ENCODE measurements at regions not wholly inside any gene's neighbourhood (a gene's known extent, or its start where the extent isn't known, plus 50 kb on each side); places are given as distances from the start of the nearest gene placed in this dataset.

DNA sequence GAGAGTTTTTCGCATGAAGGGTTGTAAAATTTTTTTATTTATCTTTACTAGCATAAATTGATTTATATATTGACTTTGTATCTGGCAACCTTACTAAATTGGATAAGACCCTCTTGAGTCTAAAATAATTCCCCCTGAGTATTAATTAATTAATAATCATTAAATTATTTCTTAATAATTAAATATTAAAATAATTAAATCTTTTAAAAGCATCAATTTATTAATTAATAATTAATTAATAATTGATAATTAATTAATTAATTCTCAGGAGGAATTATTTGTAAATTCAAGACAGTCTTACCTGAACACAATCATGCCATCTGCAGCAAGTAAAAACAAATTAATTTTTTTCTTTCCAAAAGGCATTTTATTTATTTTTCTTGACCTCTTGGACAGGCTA lies 370.4 kb upstream of the PTPRD start:
- no peak for DNase-seq (ENCODE audit: low read depth, low spot score)

DNA sequence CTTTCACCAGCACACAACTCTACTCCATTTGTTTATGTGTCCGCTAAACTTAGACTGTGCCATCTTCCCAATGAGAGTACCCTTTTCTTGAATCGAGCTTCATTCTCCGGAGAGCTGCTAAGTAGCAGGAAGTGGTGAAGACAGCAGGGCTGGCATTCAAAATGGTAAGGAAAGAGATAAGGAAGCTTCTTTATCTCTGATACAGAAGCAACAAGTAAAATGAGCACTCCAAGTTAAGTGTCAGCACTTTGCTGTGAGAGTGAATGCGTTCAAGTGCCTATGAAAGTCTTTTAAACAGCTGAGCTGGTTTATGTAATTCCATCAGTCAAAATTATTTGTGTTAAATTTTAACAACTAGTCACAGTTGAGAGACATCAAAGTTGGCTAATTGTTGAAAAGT lies 386.8 kb upstream of the PTPRD start:
- DNase-seq (ENCODE audit: low read depth, low spot score) = no peak

DNA sequence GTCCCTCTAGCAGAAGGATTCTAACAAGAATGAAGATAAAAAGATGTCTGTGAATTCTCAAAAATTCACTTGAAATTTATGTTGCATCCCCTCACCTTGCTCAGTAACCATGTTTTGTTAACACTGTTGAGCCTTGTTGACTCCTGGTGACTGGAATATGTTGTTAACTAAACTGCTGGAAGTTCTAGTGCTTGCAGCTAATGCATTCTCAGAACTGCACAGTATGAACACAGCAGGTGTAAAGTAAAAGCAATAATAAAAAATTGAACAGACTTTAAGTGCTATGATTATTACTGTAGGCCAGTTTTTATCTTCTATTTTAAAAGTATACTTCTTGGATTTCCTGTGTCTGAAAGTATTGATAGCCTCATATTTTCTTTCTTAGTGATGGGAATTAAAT lies 388.7 kb upstream of the PTPRD start:
- DNase-seq (ENCODE audit: low read depth, low spot score) = no peak

DNA sequence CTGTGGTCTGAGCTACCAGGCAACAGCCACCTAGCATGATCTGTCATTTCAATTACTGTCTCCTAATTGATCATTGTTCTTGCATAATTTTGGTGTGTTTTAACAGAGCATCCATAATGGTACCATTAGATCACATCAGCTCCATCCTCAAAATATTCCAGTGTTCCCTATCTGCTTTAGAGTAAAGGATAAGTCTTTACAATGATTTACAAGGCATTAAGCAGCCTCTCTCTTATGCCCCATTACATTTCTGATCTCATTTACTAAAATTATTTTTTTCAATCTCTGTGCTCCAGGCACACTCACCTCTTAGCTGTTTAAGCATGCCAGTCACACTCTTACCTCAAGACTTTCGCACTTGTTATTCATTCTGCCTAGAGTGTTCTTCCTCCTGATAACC lies 389.9 kb upstream of the PTPRD start:
- DNase-seq (ENCODE audit: low read depth, low spot score) = no peak

DNA sequence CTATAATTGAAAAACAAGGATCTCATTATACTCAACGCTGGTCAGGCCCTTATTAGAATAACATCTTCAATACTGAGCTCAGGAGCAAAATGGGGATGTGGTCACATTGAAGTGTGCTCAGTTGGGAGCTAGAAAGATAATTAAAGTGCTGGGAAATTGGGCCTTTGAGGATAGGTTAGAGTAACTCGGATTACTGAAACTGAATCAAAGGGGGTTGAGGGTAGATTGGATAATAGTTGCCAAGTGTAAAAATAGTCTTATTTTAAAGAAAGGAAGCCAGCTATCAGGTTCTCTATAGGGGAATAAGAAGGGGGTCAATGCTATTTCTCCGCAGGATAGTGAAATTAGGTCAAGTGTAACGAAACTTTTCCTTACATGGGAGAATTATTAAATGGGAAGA lies 391.0 kb upstream of the PTPRD start:
- DNase-seq (ENCODE audit: low read depth, low spot score) = no peak

DNA sequence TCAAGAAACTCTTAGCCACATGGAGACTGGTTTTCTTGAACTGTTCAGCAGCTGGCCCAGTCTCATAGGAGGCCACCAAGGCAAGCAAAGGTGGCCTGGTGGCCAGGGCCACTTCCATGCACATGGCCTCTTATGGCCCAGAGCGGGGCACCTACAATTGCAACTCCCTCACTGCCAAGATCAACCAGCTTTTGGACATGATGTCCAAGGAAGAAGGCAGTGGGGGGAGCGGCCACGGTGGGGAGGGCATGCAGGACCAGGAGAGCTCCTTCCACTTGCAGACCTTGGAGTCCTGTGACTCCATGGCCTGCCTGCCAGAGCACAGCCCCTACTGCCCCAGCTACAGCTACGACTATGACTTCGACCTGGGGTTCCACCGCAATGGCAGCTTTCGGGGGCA lies 398.9 kb upstream of the PTPRD start:
- DNase-seq (ENCODE audit: low read depth, low spot score) = no peak

DNA sequence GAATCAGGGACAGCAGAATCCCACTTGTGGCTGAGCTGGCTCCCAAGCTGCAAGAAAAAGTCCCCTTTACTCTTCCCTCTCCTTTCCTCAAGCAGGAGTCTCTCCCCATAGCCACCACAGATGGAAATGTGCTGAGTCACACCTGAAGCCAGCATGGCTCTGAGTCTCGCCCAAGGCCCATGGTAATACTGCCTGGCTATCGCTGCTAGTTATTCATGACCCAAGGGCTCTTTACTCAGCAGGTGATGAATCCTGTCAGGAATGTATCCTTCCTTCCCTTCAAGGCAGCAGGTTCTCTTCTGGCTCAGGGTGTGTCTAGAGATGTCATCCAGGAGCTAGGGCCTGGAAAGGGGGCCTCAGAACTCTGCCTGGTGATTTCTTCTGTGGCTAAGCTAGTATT lies 403.3 kb upstream of the PTPRD start:
- no peak for DNase-seq (ENCODE audit: low read depth, low spot score)

DNA sequence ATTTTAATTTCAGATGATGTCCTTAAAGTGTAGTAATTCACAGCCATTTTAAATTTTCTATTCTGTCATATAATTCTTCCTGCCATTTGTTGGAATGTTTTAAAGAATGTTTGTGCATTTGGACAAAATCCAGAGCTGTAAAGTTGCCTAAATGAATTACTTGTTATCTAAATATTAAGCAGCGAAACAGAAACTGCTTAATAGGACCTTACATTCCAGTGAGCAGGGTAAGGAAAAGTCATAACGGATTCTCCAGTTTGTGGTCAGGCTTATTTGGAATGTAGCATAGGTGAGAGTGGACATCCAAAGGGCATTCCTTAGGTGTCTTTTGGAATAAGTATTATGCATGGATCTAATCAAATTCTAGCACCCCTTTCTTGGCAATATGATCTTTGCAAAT lies 410.4 kb upstream of the PTPRD start:
- DNase-seq (ENCODE audit: low read depth, low spot score) = no peak

DNA sequence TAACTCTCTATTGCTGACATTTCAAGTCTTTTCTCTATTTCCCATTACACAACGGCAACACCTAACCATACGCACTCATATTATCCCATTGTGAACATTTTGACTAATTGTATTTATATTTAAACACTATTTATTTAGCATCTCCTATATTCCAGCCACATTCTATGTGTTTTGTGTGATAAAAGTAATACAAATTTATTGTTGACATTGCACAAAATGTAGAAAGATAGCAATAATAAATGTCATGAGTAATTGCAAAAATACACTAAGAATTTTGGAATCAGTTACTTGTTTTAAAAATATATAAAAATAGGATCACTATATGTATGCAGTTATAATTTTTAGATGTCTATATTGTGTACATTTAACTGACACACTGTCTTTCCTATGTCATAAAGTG lies 413.0 kb upstream of the PTPRD start:
- no peak for DNase-seq (ENCODE audit: low read depth, low spot score)

DNA sequence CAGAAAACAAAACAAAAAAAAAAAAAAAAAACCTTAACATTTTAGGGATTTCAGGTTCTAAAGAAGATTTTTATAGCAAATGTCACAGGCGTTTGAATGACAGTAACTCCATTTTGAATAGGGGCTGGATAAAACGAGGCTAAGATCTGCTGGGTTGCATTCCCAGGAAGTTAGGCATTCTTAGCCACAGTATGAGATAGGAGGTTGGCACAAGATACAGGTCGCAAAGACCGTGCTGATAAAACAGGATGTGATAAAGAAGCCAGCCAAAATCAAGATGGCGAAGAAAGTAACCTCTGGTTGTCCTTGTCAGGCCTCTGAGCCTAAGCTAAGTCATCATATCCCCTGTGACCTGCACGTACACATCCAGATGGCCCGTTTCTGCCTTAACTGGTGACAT lies 425.6 kb upstream of the PTPRD start:
- no peak for DNase-seq (ENCODE audit: low read depth, low spot score)

DNA sequence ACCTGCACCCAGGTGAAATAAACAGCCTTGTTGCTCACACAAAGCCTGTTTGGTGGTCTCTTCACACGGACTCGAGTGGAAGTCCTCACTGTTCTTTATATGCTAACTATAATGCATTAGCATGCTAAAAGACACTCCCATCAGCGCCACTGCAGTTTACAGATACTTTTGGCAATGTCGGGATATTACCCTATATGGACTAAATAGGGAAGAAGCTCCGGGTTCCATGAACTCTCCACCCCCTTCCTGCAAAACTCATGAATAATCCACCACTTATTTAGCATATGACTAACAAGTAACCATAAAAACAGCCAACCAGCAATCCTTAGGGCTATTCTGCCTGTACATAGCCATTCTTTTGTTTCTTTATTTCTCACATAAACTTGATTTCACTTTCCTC lies 426.2 kb upstream of the PTPRD start:
- DNase-seq (ENCODE audit: low read depth, low spot score) = no peak

DNA sequence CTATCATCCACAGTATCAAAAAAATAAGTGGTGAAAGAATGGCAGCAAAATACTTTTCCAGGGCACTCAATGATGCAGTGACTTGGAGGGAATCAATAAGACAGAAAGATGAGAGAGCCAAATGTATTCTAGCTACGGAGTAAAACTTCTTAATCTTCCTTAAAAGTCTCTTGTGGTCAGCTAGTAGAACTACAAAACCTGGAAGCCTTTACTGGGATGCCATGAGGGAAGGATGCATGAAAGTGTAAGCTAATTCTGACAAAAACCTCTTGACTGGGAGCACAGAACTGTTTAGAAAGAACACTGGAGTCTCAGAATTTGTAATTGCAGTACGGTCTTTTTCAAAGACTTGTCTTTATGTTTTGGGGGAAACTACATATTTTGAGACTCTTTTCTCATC lies 432.8 kb upstream of the PTPRD start:
- DNase-seq (ENCODE audit: low read depth, low spot score) = no peak

DNA sequence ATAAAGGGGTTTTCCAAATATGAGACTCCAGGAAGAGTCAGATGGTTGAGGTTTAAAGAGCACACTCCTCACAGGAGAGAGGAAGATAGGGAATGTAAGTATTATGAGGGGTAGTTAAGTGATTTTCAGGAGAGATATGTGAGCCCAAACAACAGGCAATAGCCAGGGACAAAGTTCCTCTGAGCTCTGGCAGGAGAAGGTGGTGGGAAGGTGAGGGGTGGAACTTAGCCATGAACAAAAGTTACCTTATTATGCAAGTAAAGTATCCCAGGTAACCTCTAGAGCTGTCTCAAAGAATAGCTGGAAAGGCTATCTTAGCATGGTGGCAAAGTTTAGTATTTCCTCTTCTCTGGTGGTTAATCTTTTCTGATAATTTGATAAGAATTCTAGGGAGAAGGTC lies 450.5 kb upstream of the PTPRD start:
- no peak for DNase-seq (ENCODE audit: low read depth, low spot score)

DNA sequence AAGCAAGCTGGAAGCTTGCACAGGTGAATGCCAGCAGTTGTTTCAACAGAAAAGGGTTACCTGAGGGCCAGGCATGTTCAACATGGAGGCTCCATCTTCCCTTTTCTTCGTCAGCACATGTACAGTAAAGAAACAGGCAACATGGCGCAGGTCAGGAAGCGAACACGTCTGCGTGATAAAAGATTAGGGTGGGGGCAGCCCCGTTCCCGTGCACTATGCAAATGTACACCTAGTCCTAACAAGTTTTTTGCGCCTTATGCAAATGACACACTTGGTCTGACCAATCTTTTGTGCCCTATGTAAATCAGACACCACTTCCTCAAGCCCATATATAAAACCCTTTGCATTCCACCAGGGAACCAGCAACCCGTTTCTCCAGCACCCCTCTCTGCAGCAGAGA lies 452.1 kb upstream of the PTPRD start:
- DNase-seq (ENCODE audit: low read depth, low spot score) = no peak

DNA sequence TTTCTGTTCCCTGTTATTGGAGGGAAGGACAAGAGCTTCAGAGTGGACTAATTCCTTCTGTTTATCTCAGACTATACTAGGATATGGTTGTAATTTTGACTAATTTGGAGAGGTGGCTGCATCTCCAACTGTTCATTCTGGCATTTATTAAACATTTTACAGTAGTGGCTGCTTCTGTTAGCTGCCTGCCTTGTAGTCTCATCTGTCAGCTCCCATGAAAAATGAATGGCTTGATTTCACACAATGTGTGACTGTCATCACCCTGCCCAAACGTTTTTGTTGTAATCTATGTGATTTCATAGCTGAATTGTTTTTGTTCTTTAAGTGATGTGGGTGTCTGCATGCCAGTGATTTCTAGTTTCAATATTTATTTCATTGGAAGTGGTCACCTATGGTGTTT lies 459.4 kb upstream of the PTPRD start:
- DNase-seq (ENCODE audit: low read depth, low spot score) = no peak

DNA sequence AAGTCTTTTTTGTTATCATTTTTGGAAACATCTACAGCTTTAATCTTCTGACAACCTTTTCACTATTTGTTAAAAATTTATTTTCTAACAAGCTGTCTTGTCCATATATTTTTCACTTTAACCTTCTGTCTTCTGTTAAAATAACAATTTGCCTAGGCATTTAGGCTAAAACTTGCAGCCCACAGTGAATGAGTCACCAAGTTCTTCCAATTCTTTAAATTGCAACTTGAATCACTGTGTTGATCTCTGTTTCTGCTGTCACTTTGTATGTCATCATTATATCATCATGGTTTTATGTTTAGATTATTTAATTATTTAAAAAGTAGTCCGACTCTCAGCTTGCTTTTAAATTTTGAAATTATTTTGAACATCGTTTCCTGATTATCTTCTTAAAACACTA lies 473.8 kb upstream of the PTPRD start:
- no peak for DNase-seq (ENCODE audit: low read depth, low spot score)

DNA sequence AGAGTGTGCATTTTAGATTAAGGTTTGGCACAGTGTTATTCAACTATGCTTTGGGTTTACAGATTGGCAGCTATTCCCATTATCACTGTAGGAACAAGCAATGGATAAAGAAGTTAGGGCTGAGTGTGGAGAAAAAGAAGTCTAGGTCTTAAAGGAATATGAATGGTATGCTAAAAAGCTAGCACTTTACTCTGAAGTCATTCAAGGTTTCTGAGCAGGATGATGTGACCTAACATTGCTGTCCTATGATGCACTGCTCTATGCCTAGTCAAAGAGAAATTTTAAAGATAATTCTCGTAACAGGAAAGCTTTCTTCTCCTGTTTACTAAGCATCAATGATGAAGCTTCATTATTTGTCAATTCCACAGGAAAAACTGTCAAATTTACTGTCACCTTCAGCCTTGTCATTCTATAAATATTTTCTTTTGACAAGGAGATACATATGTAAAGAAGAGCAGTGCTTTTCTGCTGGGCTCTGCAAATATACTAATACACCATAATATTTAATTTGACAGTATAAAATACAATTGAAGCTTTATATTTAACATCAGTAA lies 476.1 kb upstream of the PTPRD start:
- no peak for DNase-seq (ENCODE audit: low read depth, low spot score)

DNA sequence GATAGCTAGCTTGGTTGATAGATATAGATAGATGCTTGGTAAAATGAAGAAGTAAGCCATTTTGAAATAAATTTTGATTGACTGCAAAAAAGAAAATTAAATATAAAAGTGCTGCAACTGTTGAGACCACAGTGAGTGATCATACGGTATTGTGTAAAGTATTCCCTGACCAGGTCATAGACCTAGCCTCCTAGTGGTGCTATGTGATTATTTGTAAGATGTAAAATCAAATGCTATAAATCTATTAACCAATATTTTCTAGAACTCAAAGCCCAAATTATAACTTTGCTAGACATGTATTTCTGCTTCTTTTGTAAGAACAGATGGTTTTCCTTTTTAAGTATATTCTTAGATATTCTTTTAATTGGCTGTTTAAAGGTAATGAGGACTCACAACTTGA lies 480.2 kb upstream of the PTPRD start:
- no peak for DNase-seq (ENCODE audit: low read depth, low spot score)

DNA sequence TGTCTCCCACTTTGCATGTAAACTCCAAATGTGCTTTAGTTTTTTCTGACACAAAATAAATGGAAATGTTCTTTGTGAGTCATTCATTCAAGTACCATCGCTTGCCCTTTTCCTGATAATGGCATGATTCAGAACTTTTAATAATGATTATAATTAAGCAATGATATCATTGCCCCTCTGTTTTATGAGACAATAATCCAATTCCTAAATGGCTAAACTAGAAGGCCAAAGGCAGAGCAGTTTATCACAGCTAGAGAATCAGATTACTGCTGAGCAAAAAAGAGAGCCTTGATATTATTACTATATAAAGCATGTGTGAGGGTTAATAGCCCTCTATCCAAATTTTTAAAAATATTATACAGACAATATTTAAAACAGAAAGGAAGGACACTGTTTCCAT lies 484.2 kb upstream of the PTPRD start:
- no peak for DNase-seq (ENCODE audit: low read depth, low spot score)

DNA sequence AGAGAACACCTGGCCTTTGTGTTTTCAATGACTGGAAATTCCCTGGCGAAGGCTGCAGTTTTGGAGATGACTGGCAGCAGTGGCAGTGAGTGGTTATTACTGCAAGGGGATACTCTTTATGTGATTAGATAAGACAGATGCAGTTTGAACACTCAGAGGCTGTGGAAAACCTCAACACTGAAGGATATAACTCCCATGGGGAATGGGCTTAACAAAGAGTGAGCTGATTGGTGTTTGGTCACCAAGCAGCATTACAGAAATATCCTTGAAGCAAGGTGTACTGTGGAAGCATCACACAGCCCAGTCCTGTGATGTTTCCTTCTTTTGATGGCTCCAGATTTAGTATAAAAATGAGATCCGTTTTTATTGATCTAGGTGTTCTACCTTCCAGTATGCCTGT lies 490.7 kb upstream of the PTPRD start:
- DNase-seq (ENCODE audit: low read depth, low spot score) = no peak

DNA sequence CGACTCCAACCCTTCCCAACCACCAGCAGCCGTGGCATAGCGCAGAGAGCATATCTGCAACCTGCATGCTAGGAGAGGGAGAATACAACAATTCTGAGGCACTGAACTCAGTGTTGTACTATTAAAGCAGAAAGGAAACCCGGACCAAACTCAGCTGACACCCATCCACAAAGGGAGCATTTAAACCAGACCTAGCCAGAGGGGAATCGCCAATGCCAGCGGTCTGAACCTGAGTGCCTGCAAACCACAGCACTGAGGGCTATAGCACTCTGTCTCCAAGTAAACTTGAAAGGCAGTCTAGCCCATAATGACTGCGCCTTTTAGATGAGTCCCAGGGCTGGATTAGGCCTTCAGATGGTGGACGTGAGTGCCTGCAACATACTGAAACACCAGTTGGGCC lies 494.4 kb upstream of the PTPRD start:
- DNase-seq (ENCODE audit: low read depth, low spot score) = no peak

DNA sequence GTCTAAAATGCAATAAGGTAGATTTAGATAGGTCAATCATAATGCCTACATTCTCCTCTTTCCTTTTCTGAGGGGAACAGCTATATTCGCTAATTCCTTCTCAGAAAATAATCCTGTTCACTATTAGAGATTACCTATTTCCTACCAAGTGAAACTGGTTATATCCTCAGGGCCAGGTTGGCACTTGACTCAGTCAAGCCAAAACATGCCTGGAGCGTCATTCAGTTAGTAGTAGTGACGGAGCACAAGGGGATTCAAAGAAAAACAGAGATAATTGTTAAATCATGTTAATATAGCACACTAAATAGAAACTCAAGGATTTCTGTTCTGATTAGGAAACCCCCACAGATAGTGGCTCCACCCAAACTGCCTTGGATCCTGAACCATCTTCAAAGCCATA lies 515.4 kb upstream of the PTPRD start:
- DNase-seq (ENCODE audit: low read depth, low spot score) = no peak

DNA sequence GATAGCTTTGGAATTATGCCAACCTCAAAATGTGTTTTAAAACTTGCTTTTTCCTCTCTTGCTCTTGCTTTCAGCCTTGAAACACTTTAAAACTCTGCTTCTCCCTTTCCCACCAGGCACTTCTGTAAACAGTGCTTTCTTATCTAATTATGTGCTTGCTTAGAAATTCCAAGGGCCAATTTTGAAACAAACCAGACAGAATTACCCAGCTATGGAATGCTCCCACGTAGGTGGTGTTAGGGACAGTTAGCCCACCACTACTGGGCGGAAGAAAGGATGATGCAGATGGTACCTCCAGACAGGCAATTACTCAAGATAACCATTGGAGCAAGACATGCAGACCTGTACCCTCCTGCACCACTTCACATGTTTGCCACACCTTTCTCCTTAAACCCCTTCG lies 523.0 kb upstream of the PTPRD start:
- no peak for DNase-seq (ENCODE audit: low read depth, low spot score)

DNA sequence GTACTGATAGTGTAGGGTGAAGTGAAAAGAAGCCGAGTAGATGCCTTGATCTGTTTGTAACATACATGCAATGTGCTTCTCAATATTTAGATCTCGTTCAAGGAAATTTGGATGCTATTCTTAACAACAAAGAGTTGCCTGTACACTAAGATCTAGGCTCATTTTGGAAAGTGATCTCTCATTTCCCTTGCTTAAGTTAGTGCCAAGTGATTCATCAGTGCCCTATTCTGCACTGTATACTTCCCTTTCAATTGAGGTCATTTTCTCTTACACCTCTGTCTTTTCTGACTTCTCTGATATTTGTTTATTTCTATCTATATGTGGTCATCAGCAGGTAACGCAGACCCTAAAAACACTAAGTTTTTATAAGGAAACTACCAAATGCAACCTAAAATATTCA lies 528.6 kb upstream of the PTPRD start:
- DNase-seq (ENCODE audit: low read depth, low spot score) = no peak

Data from pulmonary artery endothelial cell (primary cell).